Fibroblast of skin of right biceps (primary cell): ENCODE measurements at regions not wholly inside any gene's neighbourhood (a gene's known extent, or its start where the extent isn't known, plus 50 kb on each side); places are given as distances from the start of the nearest gene placed in this dataset.
A peak's percentile ranks its signal among the peaks of the same experiment; 100 is the strongest.

Experiments used
- DNase-seq: peaks from one replicate; pipeline ENCODE4 v3.0.0-alpha.2; 2013

DNA sequence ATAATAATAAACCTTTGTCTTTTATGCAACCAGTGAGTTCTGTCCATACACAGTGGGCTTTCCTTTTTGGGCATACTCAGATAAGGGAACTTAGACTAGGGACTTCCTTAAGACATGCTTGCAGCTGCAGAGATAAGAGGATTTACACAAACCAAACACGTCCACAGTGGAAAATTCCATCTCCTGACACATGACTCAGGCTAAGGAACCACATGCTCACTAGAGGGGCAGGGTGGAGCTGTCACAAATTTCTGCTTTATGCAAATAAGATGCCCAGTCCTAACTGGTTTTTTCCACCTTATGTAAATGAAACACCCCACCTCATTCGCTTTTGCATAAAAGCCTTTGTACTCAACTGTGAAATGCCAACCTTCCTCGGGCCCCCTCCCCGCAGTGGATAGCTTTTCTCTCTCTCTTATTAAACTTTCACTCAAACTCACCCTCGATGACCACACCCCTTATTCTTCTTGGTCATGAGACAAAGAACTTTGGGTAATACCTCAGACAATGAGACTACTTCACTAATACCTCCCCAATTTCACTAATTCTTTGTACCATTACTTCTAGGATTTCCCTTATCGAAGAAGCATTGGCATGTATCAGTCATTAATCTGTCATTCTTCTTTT, 170.3 kb upstream of the FTMT start:
- DNase-seq: no peak

GRCh38 chr5:121688126-121688525, 163.6 kb upstream of the FTMT start:
- DNase-seq: no peak

GRCh38 chr5:121688781-121689180, 162.9 kb upstream of the FTMT start:
- no peak for DNase-seq

GRCh38 chr5:121691478-121691877, 160.2 kb upstream of the FTMT start:
- peak; percentile 9 for DNase-seq

GRCh38 chr5:121692158-121692557, 159.5 kb upstream of the FTMT start:
- no peak for DNase-seq

DNA sequence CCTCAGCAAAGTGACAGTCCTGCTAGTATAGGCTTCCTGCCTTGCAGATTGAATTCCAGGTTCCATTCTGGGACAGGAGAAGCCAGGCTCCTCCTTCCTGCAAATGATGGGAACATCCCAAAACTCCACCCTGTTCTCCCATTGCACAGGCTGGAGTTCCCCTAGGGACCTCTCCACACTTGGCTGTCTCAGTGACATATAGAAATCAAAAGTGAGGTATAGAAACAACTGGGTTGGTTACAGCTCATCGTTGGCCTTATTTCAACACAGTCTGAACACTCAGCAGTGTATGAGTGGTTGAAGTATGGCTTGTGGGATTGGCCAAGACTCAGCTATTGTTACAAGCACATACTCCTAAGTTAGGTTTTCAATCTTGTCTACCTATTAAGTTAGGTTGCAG, 157.8 kb upstream of the FTMT start:
- DNase-seq: peak; percentile 27

GRCh38 chr5:121695307-121695706, 156.4 kb upstream of the FTMT start:
- DNase-seq: no peak

GRCh38 chr5:121698690-121699089, 153.0 kb upstream of the FTMT start:
- no peak for DNase-seq

- no peak for DNase-seq
These were observed 150.0 kb upstream of the FTMT start for GRCh38 chr5:121701731-121702130.

DNA sequence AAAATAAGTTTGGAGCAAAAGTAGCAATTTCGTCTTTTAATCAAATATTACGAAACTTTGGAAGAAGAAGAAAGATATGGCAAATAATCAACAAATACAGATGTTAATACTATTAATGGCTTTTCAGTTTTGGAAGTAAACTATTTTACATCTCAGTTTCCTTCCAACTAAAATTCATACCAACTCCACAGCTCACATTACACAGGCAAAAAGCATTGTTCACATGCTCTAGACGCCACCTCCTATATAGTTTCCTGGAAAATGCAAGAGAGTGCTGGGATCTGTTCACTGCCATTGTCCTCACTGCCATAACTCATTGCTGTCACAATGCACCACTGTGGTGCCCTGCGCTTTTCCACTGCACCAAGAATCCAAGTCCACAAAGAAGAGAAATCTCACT, 149.0 kb upstream of the FTMT start:
- no peak for DNase-seq

GRCh38 chr5:121704291-121704690, 147.4 kb upstream of the FTMT start:
- no peak for DNase-seq

GRCh38 chr5:121706686-121707085, 145.0 kb upstream of the FTMT start:
- no peak for DNase-seq

DNA sequence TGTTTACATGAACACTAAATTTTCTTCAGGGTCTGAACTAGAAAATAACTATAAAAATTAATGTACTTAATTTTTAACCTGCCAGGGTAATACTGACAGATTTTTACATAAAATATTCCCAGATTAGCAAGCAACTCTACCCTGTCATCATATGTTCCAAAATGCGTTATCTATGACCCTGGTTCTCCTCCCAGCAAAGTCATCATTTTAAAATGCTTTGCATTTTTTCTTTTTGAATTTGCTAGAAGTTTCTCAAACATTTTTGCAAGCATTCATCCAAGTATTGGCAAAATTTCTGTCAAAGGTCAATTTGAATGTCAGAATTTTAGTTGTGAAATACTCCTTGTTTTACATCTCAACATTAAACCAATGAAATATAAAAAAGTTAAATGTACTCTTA, 144.5 kb upstream of the FTMT start:
- no peak for DNase-seq

DNA sequence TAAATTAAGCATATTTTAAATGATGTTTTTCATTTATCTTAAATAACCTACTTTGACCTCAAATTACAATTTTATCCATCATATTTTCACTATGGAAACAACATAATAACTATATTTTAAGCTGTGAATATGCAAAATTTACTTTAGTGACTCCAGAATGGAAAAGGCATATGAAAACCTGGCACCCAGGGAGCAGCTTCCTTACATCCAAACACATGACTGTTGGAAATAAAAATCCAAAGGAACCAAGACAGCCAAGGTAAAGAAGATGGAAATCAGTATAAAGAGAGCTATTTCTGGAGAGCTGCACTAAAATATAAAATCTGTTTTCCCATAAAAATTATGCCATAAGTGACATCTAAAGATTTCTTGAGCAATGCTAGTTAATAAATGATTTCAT, 140.3 kb upstream of the FTMT start:
- no peak for DNase-seq

- no peak for DNase-seq
These were observed 132.4 kb upstream of the FTMT start for GRCh38 chr5:121719255-121719654.

DNA sequence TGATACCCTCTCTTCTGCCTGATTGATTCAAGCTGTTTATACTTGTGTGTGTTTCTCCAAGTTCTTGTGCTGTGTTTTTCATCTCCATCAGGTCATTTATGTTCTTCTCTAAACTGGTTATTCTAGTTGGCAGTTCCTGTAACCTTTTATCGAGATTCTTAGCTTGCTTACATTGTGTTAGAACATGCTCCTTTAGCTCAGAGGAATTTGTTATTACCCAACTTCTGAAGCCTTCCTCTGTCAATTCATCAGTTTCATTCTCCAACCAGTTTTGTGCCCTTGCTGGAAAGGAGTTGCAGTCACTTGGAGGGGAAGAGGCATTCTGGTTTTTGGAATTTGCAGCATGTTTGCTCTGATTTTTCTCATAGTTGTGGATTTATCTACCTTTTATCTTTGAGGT, 126.2 kb upstream of the FTMT start:
- no peak for DNase-seq

DNA sequence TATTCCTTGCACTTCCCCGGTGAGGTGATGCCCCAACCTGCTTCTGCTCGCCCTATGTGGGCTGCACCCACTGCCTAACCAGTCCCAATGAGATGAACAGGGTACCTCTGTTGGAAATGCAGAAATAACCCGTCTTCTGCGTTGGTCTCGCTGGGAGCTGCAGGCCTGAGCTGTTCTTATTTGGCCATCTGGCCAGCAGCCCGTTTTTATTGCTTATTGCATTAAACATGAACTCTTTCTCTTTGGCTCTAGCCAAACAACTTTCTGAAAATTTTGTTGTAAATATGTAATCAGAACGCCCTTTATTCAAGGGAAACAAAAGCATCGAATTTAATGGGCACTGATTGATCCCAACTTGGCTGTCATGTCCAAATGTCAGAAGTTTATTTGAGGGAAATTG, 124.7 kb upstream of the FTMT start:
- no peak for DNase-seq

GRCh38 chr5:121731377-121731776, 120.3 kb upstream of the FTMT start:
- DNase-seq: no peak

DNA sequence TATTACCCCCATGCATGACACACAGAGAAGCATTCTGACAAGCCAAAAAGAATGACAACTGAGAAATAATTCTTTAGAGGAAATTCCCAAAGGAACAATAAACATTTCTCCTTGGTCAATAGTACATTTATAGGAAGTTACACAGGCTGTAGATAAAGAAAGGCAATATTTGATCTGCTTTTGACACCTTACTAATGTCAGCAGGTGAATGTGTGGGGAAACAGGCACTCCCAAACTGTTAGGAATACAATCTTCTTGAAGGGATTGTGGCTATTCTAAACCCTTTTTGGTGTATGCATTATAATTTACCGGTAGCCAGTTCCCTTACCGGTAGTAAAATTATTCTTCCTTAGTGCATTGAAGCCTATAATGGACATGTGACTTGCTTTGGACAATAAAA, 116.1 kb upstream of the FTMT start:
- no peak for DNase-seq

DNA sequence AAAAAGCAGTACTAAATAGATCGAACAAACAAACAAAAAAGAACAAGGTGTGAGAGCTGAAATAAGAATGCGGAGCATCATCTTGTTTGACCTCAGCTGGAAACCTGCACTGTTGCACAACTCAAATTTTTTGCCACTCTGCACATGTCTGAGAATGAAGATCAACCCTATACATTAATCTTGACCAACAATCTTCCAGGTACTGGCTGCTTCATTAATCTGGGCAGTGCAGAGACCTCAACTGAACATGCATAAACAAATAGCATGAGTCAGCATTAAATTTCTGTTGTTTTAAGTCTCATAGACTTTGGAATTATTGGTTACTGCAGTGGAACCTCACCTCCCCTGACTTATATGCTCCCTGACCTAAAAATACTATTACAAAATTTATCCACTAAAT, 114.6 kb upstream of the FTMT start:
- no peak for DNase-seq

DNA sequence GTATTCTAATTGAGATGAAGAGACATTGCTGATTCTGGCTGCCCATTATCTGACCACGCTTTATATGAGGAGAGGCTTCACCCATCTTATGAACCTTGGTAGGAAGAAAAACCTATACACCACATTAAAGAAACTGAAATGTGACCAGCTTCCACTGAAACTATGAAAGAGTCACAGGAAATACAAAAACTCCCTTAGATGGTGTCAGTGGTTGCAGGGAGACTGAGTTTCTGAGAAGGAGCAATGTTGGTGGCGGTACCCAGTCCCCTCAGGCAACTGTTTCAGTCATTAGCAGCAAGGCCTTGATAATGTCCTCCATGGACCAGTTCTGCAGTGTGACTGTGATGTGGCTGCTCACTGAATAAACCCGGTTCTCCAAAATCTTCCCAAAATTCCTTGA, 110.5 kb upstream of the FTMT start:
- no peak for DNase-seq

DNA sequence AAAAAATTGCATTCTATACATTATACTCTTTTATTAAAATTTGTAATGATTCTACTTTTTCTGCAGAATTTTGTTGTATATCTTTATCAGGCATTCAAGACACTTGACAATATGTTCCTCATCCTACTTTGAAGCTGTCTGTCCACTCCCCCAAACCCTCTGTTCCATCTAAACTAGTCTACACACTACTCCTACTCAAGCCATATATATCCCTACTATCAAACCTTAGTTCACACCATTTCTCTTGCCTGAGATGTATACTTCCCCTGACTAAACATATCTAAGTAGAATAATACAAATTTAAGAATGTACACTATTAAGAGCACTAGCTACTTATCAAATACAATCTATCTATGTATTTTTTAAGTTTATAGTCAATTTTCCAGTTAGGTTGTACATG, 107.1 kb upstream of the FTMT start:
- no peak for DNase-seq

GRCh38 chr5:121745407-121745806, 106.3 kb upstream of the FTMT start:
- DNase-seq: no peak

- DNase-seq: no peak
These were observed 104.9 kb upstream of the FTMT start for GRCh38 chr5:121746763-121747162.

- DNase-seq: no peak
These were observed 103.0 kb upstream of the FTMT start for GRCh38 chr5:121748686-121749085.

DNA sequence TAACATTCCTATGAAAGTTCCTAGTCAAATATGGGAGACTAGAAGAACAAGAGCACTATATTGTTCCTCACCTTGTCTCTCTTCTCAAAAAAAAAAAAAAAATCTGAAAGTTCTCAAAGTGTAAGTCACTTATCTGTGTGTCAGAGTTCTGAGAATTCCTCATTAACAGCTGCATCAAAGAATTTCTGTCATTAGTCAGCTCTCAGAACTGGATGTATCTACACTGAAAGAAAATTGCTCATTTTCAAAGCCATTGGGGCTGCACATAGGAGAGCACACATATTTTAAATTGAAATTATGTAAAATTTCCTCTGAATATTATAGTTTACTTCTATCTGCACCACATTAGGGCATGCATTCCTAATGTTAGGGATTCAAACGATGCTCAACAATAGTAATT, 99.5 kb upstream of the FTMT start:
- DNase-seq: no peak
